ENCODE measurements at regions not wholly inside any gene's neighbourhood (a gene's known extent, or its start where the extent isn't known, plus 50 kb on each side); places are given as distances from the start of the nearest gene placed in this dataset.

DNA sequence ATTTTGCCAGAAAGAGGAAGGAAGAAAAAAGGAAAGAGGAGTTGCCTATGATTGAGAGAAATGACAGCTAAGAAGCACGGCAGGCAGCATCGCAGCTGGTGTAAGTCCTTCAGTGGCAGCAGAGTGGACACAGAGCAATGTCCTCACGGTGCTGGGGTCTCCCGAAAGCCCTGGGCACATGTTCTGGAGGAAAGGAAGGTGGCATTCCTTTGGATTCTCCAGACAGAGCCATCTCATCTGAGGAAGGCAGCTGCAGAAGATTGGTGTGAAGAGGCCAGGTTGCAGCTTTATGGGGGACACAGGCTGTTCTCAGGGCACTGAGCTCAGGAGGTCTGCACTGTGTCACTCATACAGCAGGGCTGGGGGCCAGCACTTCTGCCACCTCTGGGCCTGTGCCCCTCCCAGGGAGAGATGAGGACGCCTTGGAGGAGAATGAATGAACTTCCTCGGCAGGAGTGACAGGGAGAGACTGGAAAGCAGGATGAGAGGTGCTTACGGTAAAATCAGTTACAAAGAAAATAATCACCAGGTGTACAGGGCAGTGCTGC, 252.0 kb upstream of the MYT1L start:
- RAD21 ChIA-PET (ENCODE audit: low non-redundant PET in 1 of 2, low total read pairs in 2 of 2, uncharacterized antibody in 2 of 2, unreplicated experiment in 2 of 2), result no interaction called here
- no peaks in the 10 kb centered on the region for H3K27me3 ChIP-seq (ENCODE audit: insufficient read depth, low read length)
- ATAC-seq (no peak), DNase-seq (ENCODE audit: low read depth, low spot score) (no peak)
- no peak overlapping the region for H2AFZ ChIP-seq (ENCODE audit: low read depth, low read length, poor library complexity, severe bottlenecking)
- no peaks in the 10 kb centered on the region for H3K4me1 ChIP-seq (ENCODE audit: control insufficient read depth in 1 of 2, insufficient read depth in 2 of 2, low read length in 2 of 2)
- no peak overlapping the region for H3K9ac ChIP-seq (ENCODE audit: low read length)
- H4K20me1 ChIP-seq (ENCODE audit: insufficient read depth), result no peaks in the 10 kb centered on the region
- intact Hi-C loops (cut with micrococcal nuclease), result no loop called here
- POLR2A ChIA-PET, result no interaction called here
- no peaks in the 10 kb centered on the region for H3K9me2 ChIP-seq (ENCODE audit: insufficient read depth)
- H3K27ac ChIP-seq (ENCODE audit: low read depth, low read length), result no peak overlapping the region
- no peak for TF ChIP-seq CEBPB (IDR thresholded peaks at IDR 0.05; ENCODE audit: low read depth)
- no peak for TF ChIP-seq POLR2AphosphoS5 (IDR thresholded peaks at IDR 0.05; ENCODE audit: low read depth, low read length)
- no peak for TF ChIP-seq YY1 (IDR thresholded peaks at IDR 0.05; ENCODE audit: extremely low read depth, insufficient replicate concordance, low read depth, low read length)
- no peak for TF ChIP-seq FOSL1 (IDR thresholded peaks at IDR 0.05; ENCODE audit: low read depth)
- TF ChIP-seq, protein P1, sequence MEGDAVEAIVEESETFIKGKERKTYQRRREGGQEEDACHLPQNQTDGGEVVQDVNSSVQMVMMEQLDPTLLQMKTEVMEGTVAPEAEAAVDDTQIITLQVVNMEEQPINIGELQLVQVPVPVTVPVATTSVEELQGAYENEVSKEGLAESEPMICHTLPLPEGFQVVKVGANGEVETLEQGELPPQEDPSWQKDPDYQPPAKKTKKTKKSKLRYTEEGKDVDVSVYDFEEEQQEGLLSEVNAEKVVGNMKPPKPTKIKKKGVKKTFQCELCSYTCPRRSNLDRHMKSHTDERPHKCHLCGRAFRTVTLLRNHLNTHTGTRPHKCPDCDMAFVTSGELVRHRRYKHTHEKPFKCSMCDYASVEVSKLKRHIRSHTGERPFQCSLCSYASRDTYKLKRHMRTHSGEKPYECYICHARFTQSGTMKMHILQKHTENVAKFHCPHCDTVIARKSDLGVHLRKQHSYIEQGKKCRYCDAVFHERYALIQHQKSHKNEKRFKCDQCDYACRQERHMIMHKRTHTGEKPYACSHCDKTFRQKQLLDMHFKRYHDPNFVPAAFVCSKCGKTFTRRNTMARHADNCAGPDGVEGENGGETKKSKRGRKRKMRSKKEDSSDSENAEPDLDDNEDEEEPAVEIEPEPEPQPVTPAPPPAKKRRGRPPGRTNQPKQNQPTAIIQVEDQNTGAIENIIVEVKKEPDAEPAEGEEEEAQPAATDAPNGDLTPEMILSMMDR (IDR thresholded peaks at IDR 0.05 in 2 of 3, conservative IDR thresholded peaks at IDR 0.05 in 1 of 3; ENCODE audit: borderline replicate concordance in 1 of 3, insufficient read depth in 1 of 3, low read depth in 2 of 3, low read length in 2 of 3), result no peak
- TF ChIP-seq EGR1 (IDR thresholded peaks at IDR 0.05; ENCODE audit: low read depth), result no peak
- no peak for TF ChIP-seq ELF1 (IDR thresholded peaks at IDR 0.05; ENCODE audit: borderline replicate concordance, low read depth)
- TF ChIP-seq, protein P2, sequence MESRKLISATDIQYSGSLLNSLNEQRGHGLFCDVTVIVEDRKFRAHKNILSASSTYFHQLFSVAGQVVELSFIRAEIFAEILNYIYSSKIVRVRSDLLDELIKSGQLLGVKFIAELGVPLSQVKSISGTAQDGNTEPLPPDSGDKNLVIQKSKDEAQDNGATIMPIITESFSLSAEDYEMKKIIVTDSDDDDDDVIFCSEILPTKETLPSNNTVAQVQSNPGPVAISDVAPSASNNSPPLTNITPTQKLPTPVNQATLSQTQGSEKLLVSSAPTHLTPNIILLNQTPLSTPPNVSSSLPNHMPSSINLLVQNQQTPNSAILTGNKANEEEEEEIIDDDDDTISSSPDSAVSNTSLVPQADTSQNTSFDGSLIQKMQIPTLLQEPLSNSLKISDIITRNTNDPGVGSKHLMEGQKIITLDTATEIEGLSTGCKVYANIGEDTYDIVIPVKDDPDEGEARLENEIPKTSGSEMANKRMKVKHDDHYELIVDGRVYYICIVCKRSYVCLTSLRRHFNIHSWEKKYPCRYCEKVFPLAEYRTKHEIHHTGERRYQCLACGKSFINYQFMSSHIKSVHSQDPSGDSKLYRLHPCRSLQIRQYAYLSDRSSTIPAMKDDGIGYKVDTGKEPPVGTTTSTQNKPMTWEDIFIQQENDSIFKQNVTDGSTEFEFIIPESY (IDR thresholded peaks at IDR 0.05; ENCODE audit: extremely low read depth, insufficient replicate concordance, low read length), result no peak
- no peak for TF ChIP-seq TCF7L2 (IDR thresholded peaks at IDR 0.05; ENCODE audit: borderline replicate concordance, extremely low read depth, insufficient read depth, insufficient read length)
- no peak for TF ChIP-seq POLR2A (IDR thresholded peaks at IDR 0.05; ENCODE audit: borderline replicate concordance, extremely low read depth, insufficient read depth, insufficient read length)
- TF ChIP-seq SIN3A (IDR thresholded peaks at IDR 0.05; ENCODE audit: low read depth), result no peak
- no peak for TF ChIP-seq SP1 (IDR thresholded peaks at IDR 0.05; ENCODE audit: low read depth)
- CTCF ChIA-PET, result no interaction called here
- H3K4me3 ChIP-seq (replicated peaks in 1 of 2; ENCODE audit: low read depth in 1 of 2, low read length in 2 of 2), result no peak overlapping the region
- no peaks in the 10 kb centered on the region for H3K79me2 ChIP-seq (ENCODE audit: insufficient read depth, low read length)
- BruUV-seq (replicated peaks), result no TSS peak
- no peaks in the 10 kb centered on the region for H3K36me3 ChIP-seq (ENCODE audit: control insufficient read depth in 1 of 2, insufficient read depth in 2 of 2, low read length in 2 of 2)
- no peaks in the 10 kb centered on the region for H3K9me3 ChIP-seq (ENCODE audit: control insufficient read depth in 1 of 2, insufficient read depth in 1 of 2, low read depth in 1 of 2, low read length in 2 of 2)
- no peak overlapping the region for H3K4me2 ChIP-seq (ENCODE audit: low read length)

Measured in HCT116 (cell line).